GM19240 (cell line): ENCODE measurements at regions not wholly inside any gene's neighbourhood (a gene's known extent, or its start where the extent isn't known, plus 50 kb on each side); places are given as distances from the start of the nearest gene placed in this dataset.
A peak's percentile ranks its signal among the peaks of the same experiment; 100 is the strongest.
"Not testable (repeated sequence)": the region's sequence is repeated elsewhere in the genome, so short reads cannot be mapped to it uniquely, and the experiment has no call there.

ENCODE experiments used
- DNase-seq: peaks from one replicate; pipeline ENCODE4 v3.0.0; 2011; ENCODE audit warnings: low spot score; ENCODE audit not compliant: insufficient read length

GRCh38 chr14:92223025-92223424 is 99.9 kb upstream of the SLC24A4 start:
- DNase-seq, result no peak

- no peak for DNase-seq
Measured at GRCh38 chr14:92224358-92224954, 98.5 kb upstream of the SLC24A4 start.

- no peak for DNase-seq
Measured at GRCh38 chr14:92225731-92226130, 97.2 kb upstream of the SLC24A4 start.

- DNase-seq, result not testable (repeated sequence)
Measured at GRCh38 chr14:92226166-92226565, 96.8 kb upstream of the SLC24A4 start.

- no peak for DNase-seq
Measured at GRCh38 chr14:92236243-92236900, 86.6 kb upstream of the SLC24A4 start.

GRCh38 chr14:92240658-92241057 is 82.3 kb upstream of the SLC24A4 start:
- no peak for DNase-seq

- DNase-seq, result no peak
Measured at GRCh38 chr14:92241966-92242595, 80.9 kb upstream of the SLC24A4 start.

GRCh38 chr14:92244805-92245204 is 78.2 kb upstream of the SLC24A4 start:
- DNase-seq, result no peak

GRCh38 chr14:92247341-92247740 is 75.6 kb upstream of the SLC24A4 start:
- no peak for DNase-seq

GRCh38 chr14:92247947-92248346 is 75.0 kb upstream of the SLC24A4 start:
- no peak for DNase-seq

- DNase-seq, result no peak
Measured at GRCh38 chr14:92248696-92249095, 74.3 kb upstream of the SLC24A4 start.

- not testable (repeated sequence) for DNase-seq
Measured at GRCh38 chr14:92250366-92250765, 72.6 kb upstream of the SLC24A4 start.

GRCh38 chr14:92252323-92252722 is 70.6 kb upstream of the SLC24A4 start:
- DNase-seq, result no peak

GRCh38 chr14:92253381-92253894 is 69.5 kb upstream of the SLC24A4 start:
- DNase-seq, result no peak

GRCh38 chr14:92254786-92255185 is 68.2 kb upstream of the SLC24A4 start:
- DNase-seq, result no peak

GRCh38 chr14:92258934-92259333 is 64.0 kb upstream of the SLC24A4 start:
- no peak for DNase-seq

GRCh38 chr14:92259613-92260357 is 63.2 kb upstream of the SLC24A4 start:
- DNase-seq, result peak; percentile 48

- DNase-seq, result no peak
Measured at GRCh38 chr14:92263681-92264080, 59.3 kb upstream of the SLC24A4 start.

GRCh38 chr14:92264195-92264594 is 58.8 kb upstream of the SLC24A4 start:
- no peak for DNase-seq

- no peak for DNase-seq
Measured at GRCh38 chr14:92266216-92266615, 56.7 kb upstream of the SLC24A4 start.
